Naive thymus-derived CD8-positive, alpha-beta T cell (primary cell): ENCODE measurements at regions not wholly inside any gene's neighbourhood (a gene's known extent, or its start where the extent isn't known, plus 50 kb on each side); places are given as distances from the start of the nearest gene placed in this dataset.
"Not testable (repeated sequence)": the region's sequence is repeated elsewhere in the genome, so short reads cannot be mapped to it uniquely, and the experiment has no call there.

Experiments used
- ATAC-seq, 2 donors: fragments of 150-1000 bp; cut with Tn5 transposase in 1 of 2; sonication (Bioruptor Pico), chemical (Tn5 transposase) in 1 of 2; 1 replicate in 1 of 2; 2 replicates in 1 of 2; pipeline ENCODE4 v1.10.0; 2021; ENCODE audit warnings: mild to moderate bottlenecking in 2 of 2, moderate library complexity in 2 of 2
- POLR2A ChIA-PET: fragments of 350-600 bp; sonication (Branson Sonifier 250); formaldehyde crosslinking; loops from one replicate; lab custom pipeline; 2021; ENCODE audit warnings: antibody characterized with exemption; lab: Charles Lee
- DNase-seq, 10 donors: peaks; one replicate each; pipeline versions ENCODE4 v3.0.0 to v3.0.0-alpha.2; 2020 to 2022
- H3K27ac Mint-ChIP-seq, 10 donors: one replicate each; pipeline ENCODE4 v1.8.0; 2020 to 2022; ENCODE audit warnings: mild to moderate bottlenecking in 10 of 10, mixed read lengths in 10 of 10, moderate library complexity in 4 of 10, inconsistent platforms in 1 of 10
- H3K27me3 Mint-ChIP-seq, 5 donors: one replicate each; pipeline ENCODE4 v1.8.0; 2021 to 2022; ENCODE audit warnings: mixed read lengths in 5 of 5
- H3K36me3 Mint-ChIP-seq, 3 donors: one replicate each; pipeline ENCODE4 v1.8.0; 2020 to 2022; ENCODE audit warnings: mixed read lengths in 3 of 3, mild to moderate bottlenecking in 2 of 3, inconsistent platforms in 1 of 3
- H3K4me1 Mint-ChIP-seq, 4 donors: one replicate each; pipeline ENCODE4 v1.8.0; 2021 to 2022; ENCODE audit warnings: mixed read lengths in 4 of 4
- H3K4me3 Mint-ChIP-seq, 10 donors: one replicate each; pipeline ENCODE4 v1.8.0; 2020 to 2022; ENCODE audit warnings: mild to moderate bottlenecking in 10 of 10, mixed read lengths in 10 of 10, moderate library complexity in 6 of 10, inconsistent platforms in 1 of 10
- H3K9me3 Mint-ChIP-seq, 9 donors: one replicate each; pipeline ENCODE4 v1.8.0; 2020 to 2022; ENCODE audit warnings: mixed read lengths in 9 of 9, mild to moderate bottlenecking in 3 of 9, inconsistent platforms in 1 of 9, moderate library complexity in 1 of 9

DNA sequence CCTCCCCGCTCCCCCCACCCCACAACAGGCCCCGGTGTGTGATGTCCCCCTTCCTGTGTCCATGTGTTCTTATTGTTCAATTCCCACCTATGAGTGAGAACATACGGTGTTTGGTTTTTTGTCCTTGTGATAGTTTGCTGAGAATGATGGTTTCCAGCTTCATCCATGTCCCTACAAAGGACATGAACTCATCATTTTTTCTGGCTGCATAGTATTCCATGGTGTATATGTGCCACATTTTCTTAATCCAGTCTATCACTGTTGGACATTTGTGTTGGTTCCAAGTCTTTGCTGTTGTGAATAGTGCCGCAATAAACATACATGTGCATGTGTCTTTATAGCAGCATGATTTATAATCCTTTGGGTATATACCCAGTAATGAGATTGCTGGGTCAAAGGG, 104.3 kb downstream of the MTPN start:
- H3K4me1 Mint-ChIP-seq, POLR2A ChIA-PET, ATAC-seq, H3K27me3 Mint-ChIP-seq, H3K9me3 Mint-ChIP-seq, H3K36me3 Mint-ChIP-seq, H3K4me3 Mint-ChIP-seq, DNase-seq, H3K27ac Mint-ChIP-seq: not testable (repeated sequence)

GRCh38 chr7:135862586-135863340, 114.2 kb upstream of the FAM180A start:
- Mint-ChIP-seq H3K36me3 (no peaks in the 10 kb centered on the region), H3K4me1 (no peaks in the 10 kb centered on the region), H3K27ac (peak overlapping the region in 1 of 10 donors; percentile 17), H3K9me3 (peaks cover 0 to 10% (median 0%) of the 10 kb centered on the region in 9 donors), H3K4me3 (no peak overlapping the region), H3K27me3 (peaks cover 0 to 1% (median 0%) of the 10 kb centered on the region in 5 donors)
- ATAC-seq, result no peak
- POLR2A ChIA-PET, result no interaction called here
- DNase-seq, result no peak

DNA sequence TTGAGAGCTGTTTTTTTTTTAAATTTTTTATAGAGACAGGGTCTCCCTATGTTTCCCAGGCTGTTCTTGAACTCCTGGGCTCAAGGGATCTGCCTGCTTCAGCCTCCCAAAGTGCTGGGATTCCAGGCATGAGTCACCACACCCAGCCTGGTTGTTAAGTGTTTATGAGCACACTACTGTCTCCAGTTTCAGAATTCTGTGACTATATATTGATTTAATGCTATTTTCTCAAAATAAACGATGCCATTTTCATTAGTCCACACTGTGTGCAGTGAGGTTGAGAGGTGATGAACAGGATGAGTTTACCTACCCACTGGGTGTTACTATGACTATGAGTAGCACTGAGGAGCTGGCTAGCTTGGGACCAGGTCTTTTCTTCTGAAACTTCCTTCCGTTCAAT, 110.9 kb upstream of the FAM180A start:
- H3K9me3 Mint-ChIP-seq, result peaks cover 0 to 10% (median 0%) of the 10 kb centered on the region in 9 donors
- ATAC-seq, result no peak
- no peaks in the 10 kb centered on the region for H3K4me1 Mint-ChIP-seq
- DNase-seq, result no peak
- H3K36me3 Mint-ChIP-seq, result no peaks in the 10 kb centered on the region
- POLR2A ChIA-PET, result no interaction called here
- H3K27ac Mint-ChIP-seq, result no peak overlapping the region
- peaks cover 0 to 6% (median 3%) of the 10 kb centered on the region in 5 donors for H3K27me3 Mint-ChIP-seq
- no peak overlapping the region for H3K4me3 Mint-ChIP-seq

- no peak for ATAC-seq
- DNase-seq, result no peak
- POLR2A ChIA-PET, result no interaction called here
- H3K27ac Mint-ChIP-seq, result no peak overlapping the region
- H3K36me3 Mint-ChIP-seq, result no peaks in the 10 kb centered on the region
- no peak overlapping the region for H3K4me3 Mint-ChIP-seq
- H3K4me1 Mint-ChIP-seq, result no peaks in the 10 kb centered on the region
- peaks cover 0 to 6% (median 3%) of the 10 kb centered on the region in 5 donors for H3K27me3 Mint-ChIP-seq
- H3K9me3 Mint-ChIP-seq, result peaks cover 0 to 10% (median 0%) of the 10 kb centered on the region in 9 donors
Measured at GRCh38 chr7:135858851-135859250, 110.2 kb upstream of the FAM180A start.

GRCh38 chr7:135858379-135858778, 109.8 kb upstream of the FAM180A start:
- Mint-ChIP-seq H3K4me3 (no peak overlapping the region), H3K36me3 (no peaks in the 10 kb centered on the region), H3K27me3 (peaks cover 0 to 6% (median 3%) of the 10 kb centered on the region in 5 donors), H3K4me1 (no peaks in the 10 kb centered on the region), H3K9me3 (peaks cover 0 to 10% (median 0%) of the 10 kb centered on the region in 9 donors), H3K27ac (no peak overlapping the region)
- no peak for ATAC-seq
- POLR2A ChIA-PET, result no interaction called here
- DNase-seq, result no peak

DNA sequence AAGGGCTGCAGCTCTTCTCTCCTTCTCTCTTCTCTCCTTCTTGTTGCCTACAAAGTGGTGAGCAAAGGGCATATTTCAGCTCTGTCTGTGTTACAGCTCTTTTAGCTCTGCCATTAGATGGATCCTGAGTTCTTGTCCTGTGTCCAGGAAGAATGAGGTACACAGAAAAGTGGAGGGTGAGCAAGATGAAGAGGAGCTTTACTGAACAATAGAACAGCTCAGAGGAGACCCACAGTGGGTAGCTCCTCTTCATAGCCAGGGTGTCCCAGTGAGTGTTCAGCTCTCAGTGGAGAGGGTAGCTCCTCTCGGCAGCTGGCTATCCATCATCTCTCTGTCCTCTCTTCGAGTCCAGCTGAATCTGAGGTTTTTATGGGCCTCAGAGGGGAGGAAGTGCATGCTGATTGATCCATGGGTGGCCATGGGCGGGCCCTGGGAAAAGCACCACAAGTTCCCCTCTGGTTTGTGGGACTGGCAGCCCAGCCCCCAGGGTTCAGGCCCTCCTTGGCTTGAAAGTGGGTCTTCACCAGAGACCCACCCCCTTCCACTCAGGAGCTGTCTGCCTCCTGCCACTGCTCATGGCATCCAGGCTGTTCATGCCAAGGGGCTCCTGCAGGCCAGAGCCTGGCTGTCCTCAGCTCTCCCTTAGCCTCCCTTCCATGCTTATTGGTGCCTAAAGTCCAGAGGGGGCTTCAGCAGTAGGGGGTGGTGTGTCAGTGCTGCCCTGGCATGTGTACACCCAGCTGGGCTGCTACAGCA, 109.1 kb upstream of the FAM180A start:
- POLR2A ChIA-PET, result no interaction called here

DNA sequence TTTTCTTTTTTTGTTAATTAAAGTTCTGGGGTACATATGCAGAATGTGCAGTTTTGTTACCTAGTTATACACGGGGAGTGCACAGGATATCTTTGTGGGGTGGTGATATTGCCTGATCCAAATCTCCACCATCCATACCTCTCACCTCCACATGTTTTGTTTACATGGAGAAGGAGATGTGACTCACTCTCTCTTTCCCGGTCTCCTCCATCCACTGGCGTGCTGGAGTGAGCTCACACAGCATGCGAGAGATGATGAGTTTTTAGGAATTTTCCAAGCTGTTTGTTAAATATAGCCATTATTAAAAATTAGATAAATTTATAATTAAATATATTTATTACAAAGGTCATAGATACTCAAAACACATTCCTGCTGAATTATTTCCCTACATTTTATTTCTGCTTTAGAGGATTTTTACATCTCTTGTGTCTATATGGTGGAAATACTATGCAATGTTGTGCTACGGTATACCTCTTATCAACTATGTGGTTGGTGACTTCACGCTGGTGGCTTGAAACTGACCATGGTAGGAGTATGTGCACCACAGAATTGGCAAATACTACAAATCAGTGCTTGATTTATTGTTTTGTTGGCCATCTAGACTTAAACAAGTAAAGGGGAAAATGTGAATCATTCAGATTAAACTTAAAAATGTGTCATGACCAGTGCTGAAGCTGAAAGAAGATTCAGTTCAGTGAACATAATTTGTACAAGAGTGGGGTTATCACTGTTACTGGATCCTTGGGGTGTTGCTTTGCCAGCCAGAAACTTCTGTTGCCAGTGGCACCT, 107.9 kb upstream of the FAM180A start:
- Mint-ChIP-seq H3K27me3 (peaks cover 0 to 12% (median 7%) of the 10 kb centered on the region in 5 donors), H3K36me3 (no peaks in the 10 kb centered on the region), H3K27ac (no peak overlapping the region), H3K9me3 (peaks cover 0 to 18% (median 6%) of the 10 kb centered on the region in 9 donors), H3K4me3 (no peak overlapping the region), H3K4me1 (no peaks in the 10 kb centered on the region)
- ATAC-seq, result no peak
- DNase-seq, result no peak
- POLR2A ChIA-PET, result no interaction called here

More for the DNA sequence above, 109.1 kb upstream of the FAM180A start:
- Mint-ChIP-seq H3K27me3 (peaks cover 0 to 10% (median 4%) of the 10 kb centered on the region in 5 donors), H3K36me3 (no peaks in the 10 kb centered on the region), H3K4me3 (no peak overlapping the region), H3K4me1 (no peaks in the 10 kb centered on the region), H3K27ac (no peak overlapping the region), H3K9me3 (peaks cover 0 to 10% (median 0%) of the 10 kb centered on the region in 9 donors)
- DNase-seq (no peak), ATAC-seq (no peak)

- Mint-ChIP-seq H3K27ac (no peak overlapping the region), H3K4me1 (no peaks in the 10 kb centered on the region), H3K27me3 (peaks cover 0 to 12% (median 7%) of the 10 kb centered on the region in 5 donors), H3K9me3 (peaks cover 0 to 15% (median 6%) of the 10 kb centered on the region in 9 donors), H3K4me3 (no peak overlapping the region), H3K36me3 (no peaks in the 10 kb centered on the region)
- POLR2A ChIA-PET, result no interaction called here
- DNase-seq, result no peak
- no peak for ATAC-seq
Measured at GRCh38 chr7:135855846-135856245, 107.2 kb upstream of the FAM180A start.

DNA sequence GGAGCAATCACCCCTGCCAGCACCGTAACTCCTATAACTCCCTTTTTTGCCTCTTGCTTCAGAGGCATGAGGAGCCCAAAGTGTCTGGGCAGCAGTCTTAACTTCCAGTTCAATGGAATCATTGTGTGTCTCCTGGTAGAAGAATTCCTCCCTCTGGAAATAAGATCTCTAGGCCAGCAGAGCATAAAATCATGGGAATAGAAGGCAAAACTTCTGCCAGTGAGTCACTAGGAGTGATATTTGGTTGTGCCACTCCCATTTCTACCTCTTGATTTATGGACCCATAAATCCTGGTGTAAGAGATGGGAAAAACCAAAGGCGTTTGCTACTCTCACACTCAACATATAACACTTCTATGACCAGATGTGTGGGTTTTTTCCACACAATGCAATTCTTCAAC, 104.9 kb upstream of the FAM180A start:
- no peak for DNase-seq
- peaks cover 0 to 15% (median 2%) of the 10 kb centered on the region in 9 donors for H3K9me3 Mint-ChIP-seq
- no peaks in the 10 kb centered on the region for H3K4me1 Mint-ChIP-seq
- H3K27me3 Mint-ChIP-seq, result peaks cover 0 to 12% (median 7%) of the 10 kb centered on the region in 5 donors
- H3K4me3 Mint-ChIP-seq, result no peak overlapping the region
- no peaks in the 10 kb centered on the region for H3K36me3 Mint-ChIP-seq
- POLR2A ChIA-PET, result no interaction called here
- no peak overlapping the region for H3K27ac Mint-ChIP-seq
- ATAC-seq, result no peak

DNA sequence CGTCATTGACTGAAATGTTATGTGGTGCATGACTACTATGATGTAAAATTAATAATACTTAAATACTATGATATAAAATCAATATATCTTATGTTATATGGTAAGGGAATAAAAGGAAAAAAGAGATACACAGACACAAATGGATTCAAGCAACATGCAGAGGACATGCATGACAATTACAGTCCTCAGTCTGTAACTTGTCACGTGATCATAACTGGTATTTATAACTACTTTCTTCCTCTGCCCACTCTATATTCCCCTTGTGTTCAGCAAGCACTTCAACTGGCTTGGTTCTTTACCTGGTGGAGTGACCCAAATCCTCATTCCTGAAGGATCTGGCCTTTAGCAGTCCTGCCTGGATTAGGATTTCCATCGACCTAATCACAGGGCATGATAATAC, 104.4 kb upstream of the FAM180A start:
- no peak for ATAC-seq
- Mint-ChIP-seq H3K36me3 (no peaks in the 10 kb centered on the region), H3K9me3 (peaks cover 0 to 15% (median 2%) of the 10 kb centered on the region in 9 donors), H3K27ac (no peak overlapping the region), H3K27me3 (peaks cover 0 to 12% (median 7%) of the 10 kb centered on the region in 5 donors), H3K4me3 (no peak overlapping the region), H3K4me1 (no peaks in the 10 kb centered on the region)
- DNase-seq, result no peak
- POLR2A ChIA-PET, result no interaction called here

DNA sequence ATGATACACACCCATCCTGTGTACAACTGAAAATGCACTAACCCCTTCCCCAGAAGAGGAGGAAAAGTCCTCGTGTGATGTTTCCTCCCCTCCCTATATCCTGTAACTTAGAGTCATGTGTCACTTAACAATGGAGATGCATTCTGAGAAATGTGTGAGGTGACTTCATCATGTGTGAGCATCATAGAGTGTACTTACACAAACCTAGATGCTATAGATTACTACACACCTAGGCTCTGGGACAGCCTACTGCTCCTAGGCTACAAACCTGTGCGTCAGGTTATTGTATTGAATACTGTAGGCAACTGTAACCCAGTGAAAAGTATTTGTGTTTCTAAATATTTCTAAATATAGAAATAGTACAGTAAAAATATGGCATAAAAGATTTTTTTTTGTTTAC, 98.6 kb upstream of the FAM180A start:
- POLR2A ChIA-PET, result no interaction called here
- Mint-ChIP-seq H3K27me3 (peaks cover 0 to 6% (median 3%) of the 10 kb centered on the region in 5 donors), H3K4me1 (no peaks in the 10 kb centered on the region), H3K4me3 (no peak overlapping the region), H3K9me3 (peaks cover 0 to 6% (median 2%) of the 10 kb centered on the region in 9 donors), H3K27ac (no peak overlapping the region), H3K36me3 (no peaks in the 10 kb centered on the region)
- no peak for ATAC-seq
- DNase-seq, result no peak

DNA sequence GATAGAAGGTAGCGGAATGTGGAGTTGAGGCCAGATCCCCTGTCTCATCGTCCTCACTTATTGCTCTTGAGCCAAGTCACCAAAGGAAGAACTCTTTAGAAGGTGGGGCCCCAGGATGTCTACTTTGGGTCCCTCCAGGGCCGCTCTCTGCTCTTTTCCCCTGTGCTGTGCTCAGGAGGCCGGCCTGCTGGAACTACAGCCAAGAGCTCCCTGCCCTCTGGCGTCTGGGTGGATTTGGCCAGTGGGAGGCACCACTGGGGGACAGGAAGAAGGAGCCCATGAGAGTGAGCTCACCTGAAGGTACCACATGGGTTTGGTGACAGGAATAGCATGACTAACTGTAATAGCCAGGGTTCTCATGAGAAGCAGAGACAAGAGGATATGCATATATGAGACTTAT, 97.7 kb upstream of the FAM180A start:
- Mint-ChIP-seq H3K27me3 (peaks cover 0 to 3% (median 0%) of the 10 kb centered on the region in 5 donors), H3K27ac (no peak overlapping the region), H3K36me3 (no peaks in the 10 kb centered on the region), H3K4me3 (no peak overlapping the region), H3K4me1 (no peaks in the 10 kb centered on the region), H3K9me3 (peaks cover 0 to 4% (median 0%) of the 10 kb centered on the region in 9 donors)
- POLR2A ChIA-PET, result no interaction called here
- no peak for DNase-seq
- ATAC-seq, result no peak
